ENCODE measurements at regions not wholly inside any gene's neighbourhood (a gene's known extent, or its start where the extent isn't known, plus 50 kb on each side); places are given as distances from the start of the nearest gene placed in this dataset.
A peak's percentile ranks its signal among the peaks of the same experiment; 100 is the strongest.

DNA sequence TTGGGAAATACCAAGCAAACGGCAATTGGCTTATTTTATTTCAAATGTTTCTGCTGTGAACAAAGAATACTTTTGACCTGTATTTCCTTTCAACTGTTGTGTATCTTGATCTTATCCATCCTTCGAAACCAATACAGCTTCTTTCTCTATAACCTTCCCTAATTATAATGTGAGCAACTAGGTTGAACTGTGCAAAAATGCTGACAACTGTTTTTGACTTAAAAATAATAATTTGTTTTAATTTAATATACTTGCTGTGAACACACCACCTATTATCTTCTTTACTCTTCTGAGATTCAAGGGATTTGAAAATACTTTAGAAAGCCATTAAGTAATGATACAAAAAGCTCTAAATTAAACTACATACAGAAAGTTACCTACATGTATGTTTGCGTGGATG, 682.5 kb upstream of the CCDC179 start:
- DNase-seq (ENCODE audit: low read depth): no peak
- no peak overlapping the region for H3K4me3 ChIP-seq (ENCODE audit: low read depth, low read length)
- TF ChIP-seq CTCF (IDR thresholded peaks at IDR 0.05; ENCODE audit: insufficient read depth, low read length): no peak

DNA sequence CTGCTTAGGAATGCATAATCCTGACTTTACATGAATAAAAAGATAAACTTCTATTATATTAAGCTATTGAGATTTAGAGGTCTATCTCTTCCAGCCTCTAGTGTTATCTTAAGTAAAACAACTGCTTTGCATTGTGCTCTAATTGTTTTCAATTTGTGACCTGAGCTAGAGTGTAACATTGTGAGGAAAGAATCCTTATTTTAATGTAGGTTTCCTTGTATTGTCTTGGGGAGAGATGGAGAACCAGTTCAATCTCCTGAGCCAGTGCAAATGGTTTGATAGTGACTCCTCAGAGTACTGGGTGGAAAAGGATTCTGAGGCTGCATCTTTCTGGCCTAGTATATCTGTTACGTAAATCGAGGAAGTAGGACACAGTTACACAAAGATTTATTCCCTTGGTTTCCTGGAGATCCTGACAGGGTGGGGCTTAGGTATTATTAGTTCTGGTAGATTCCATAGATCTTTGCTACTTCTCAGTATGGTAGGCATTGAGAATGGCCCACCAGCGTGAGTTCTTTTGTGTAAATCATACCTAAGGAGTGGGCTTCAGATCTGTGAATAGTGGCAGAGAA, 683.5 kb upstream of the CCDC179 start:
- no peak overlapping the region for H3K4me3 ChIP-seq (ENCODE audit: low read depth, low read length)
- no peak for TF ChIP-seq CTCF (IDR thresholded peaks at IDR 0.05; ENCODE audit: insufficient read depth, low read length)
- no peak for DNase-seq (ENCODE audit: low read depth)

DNA sequence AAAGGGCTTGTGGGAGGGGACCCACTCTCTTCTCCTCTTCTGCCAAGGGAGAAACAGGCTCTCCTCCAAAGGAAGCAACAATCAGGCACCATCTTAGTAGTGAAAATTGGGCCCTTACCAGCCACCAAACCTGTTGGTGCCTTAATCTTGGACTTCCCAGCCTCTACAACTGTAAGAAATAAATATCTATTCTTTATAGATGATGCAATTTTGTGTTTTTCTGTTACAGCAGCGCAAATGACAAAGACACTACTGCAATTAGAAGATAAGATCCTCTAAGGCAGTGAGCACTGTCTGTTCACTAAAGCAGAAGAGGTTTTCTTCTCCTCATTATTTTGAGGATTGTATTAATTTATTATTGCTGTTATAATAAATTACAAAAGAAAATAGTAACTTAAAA, 691.4 kb upstream of the CCDC179 start:
- no peak for TF ChIP-seq CTCF (IDR thresholded peaks at IDR 0.05; ENCODE audit: insufficient read depth, low read length)
- no peak for DNase-seq (ENCODE audit: low read depth)
- no peak overlapping the region for H3K4me3 ChIP-seq (ENCODE audit: low read depth, low read length)

DNA sequence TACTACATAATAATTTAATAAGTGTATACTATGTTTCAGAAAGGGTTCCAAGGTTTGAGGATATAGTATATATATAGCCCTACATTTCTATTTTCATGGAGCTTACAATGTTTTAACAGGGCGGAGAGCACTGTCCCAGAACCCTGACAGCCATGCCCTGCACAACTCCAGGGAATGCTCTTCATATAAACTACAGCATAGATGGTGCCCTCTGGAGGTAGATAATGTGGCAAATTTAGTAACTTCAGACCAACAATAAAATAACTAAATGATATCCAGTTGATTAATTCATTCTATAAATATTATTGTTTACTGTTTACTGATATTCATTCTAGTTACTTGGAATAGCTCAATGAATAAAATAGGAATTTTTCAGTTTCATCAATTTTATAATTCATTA, 693.7 kb upstream of the CCDC179 start:
- DNase-seq (ENCODE audit: low read depth): no peak
- TF ChIP-seq CTCF (IDR thresholded peaks at IDR 0.05; ENCODE audit: insufficient read depth, low read length): no peak
- no peak overlapping the region for H3K4me3 ChIP-seq (ENCODE audit: low read depth, low read length)

- DNase-seq (ENCODE audit: low read depth): peak; percentile 11
- TF ChIP-seq CTCF (IDR thresholded peaks at IDR 0.05; ENCODE audit: insufficient read depth, low read length): no peak
- H3K4me3 ChIP-seq (ENCODE audit: low read depth, low read length): no peak overlapping the region
Observed at GRCh38 chr11:23555085-23555484, 694.8 kb upstream of the CCDC179 start.

GRCh38 chr11:23556163-23556750, 696.0 kb upstream of the CCDC179 start:
- TF ChIP-seq CTCF (IDR thresholded peaks at IDR 0.05; ENCODE audit: insufficient read depth, low read length): no peak
- DNase-seq (ENCODE audit: low read depth): no peak
- H3K4me3 ChIP-seq (ENCODE audit: low read depth, low read length): no peak overlapping the region

DNA sequence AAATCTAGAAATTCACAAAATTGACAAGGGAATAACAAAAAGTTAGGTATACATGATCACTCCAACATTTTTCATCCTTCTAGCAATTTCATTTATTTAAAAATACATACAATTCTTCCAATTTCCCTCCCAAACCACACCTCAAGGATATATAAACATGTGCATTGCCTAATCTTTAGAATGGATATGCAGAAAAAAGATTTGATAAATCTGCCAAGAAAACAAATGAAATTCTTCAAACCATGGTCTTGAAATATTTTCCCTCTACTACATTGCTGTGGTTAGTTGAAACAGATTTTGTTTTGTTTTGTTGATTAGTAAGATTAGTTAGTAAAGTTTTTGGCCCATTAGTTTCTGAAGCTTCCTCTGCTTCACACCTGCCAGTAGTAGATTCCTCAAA, 703.3 kb upstream of the CCDC179 start:
- no peak overlapping the region for H3K4me3 ChIP-seq (ENCODE audit: low read depth, low read length)
- TF ChIP-seq CTCF (IDR thresholded peaks at IDR 0.05; ENCODE audit: insufficient read depth, low read length): no peak
- DNase-seq (ENCODE audit: low read depth): no peak

All from fibroblast of the aortic adventitia (primary cell).